ENCODE measurements at regions not wholly inside any gene's neighbourhood (a gene's known extent, or its start where the extent isn't known, plus 50 kb on each side); places are given as distances from the start of the nearest gene placed in this dataset.
"Not testable (repeated sequence)": the region's sequence is repeated elsewhere in the genome, so short reads cannot be mapped to it uniquely, and the experiment has no call there.

DNA sequence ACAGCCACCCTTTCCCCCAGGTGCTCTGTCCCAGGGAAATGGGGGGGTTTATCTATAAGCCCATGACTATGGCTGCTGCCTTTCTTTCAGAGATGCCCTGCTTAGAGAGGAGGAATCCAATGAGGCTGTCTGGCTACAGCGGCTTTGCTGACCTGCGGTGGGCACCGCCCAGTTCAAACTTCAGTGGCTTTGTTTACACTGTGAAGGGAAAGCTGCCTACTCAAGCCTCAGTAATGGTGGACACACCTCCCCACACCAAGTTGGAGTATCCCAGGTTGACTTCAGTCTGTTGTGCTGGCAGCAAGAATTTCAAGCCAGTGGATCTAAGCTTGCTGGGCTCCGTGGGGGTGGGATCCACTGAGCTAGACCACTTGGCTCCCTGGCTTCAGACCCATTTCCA lies 869.2 kb downstream of the SLC6A15 start:
- peak; percentile 36 for DNase-seq (ENCODE audit: low spot score)

GRCh38 chr12:84038242-84038641 lies 874.4 kb downstream of the SLC6A15 start:
- no peak for DNase-seq (ENCODE audit: low spot score)

GRCh38 chr12:84036912-84037311 lies 875.7 kb downstream of the SLC6A15 start:
- DNase-seq (ENCODE audit: low spot score), result no peak

- no peak for DNase-seq (ENCODE audit: low spot score)
Measured at GRCh38 chr12:84035766-84036165, 876.8 kb downstream of the SLC6A15 start.

- no peak for DNase-seq (ENCODE audit: low spot score)
Measured at GRCh38 chr12:84034871-84035270, 877.7 kb downstream of the SLC6A15 start.

- no peak for DNase-seq (ENCODE audit: low spot score)
Measured at GRCh38 chr12:84033162-84033561, 879.4 kb downstream of the SLC6A15 start.

GRCh38 chr12:84018556-84019179 lies 893.9 kb downstream of the SLC6A15 start:
- not testable (repeated sequence) for DNase-seq (ENCODE audit: low spot score)

- DNase-seq (ENCODE audit: low spot score), result no peak
Measured at GRCh38 chr12:84016956-84017355, 895.6 kb downstream of the SLC6A15 start.

GRCh38 chr12:83997423-83997822 lies 915.2 kb downstream of the SLC6A15 start:
- no peak for DNase-seq (ENCODE audit: low spot score)

- no peak for DNase-seq (ENCODE audit: low spot score)
Measured at GRCh38 chr12:83996671-83997070, 915.9 kb downstream of the SLC6A15 start.

GRCh38 chr12:83985084-83985483 lies 927.5 kb downstream of the SLC6A15 start:
- no peak for DNase-seq (ENCODE audit: low spot score)

- DNase-seq (ENCODE audit: low spot score), result no peak
Measured at GRCh38 chr12:83980398-83980797, 932.2 kb downstream of the SLC6A15 start.

GRCh38 chr12:83979785-83980184 lies 932.8 kb downstream of the SLC6A15 start:
- no peak for DNase-seq (ENCODE audit: low spot score)

DNA sequence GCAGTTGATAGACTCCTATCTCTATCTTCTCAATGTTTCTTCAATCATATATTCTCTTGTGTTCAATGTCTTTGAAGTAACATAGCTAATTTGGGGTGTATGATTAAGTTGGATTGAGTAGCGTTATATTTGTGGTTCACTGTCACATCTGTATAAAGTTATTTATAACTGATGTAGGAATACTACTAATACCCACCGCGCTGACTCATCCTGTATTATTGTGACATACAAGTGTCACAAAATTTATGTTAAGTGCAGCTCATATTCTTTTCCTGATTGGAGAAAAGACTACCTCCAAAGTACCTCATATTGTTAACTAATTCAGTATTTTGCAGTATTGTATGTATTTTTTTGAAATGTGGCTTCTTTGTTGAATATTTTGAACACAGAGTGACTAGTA lies 940.8 kb downstream of the SLC6A15 start:
- DNase-seq (ENCODE audit: low spot score), result no peak

DNA sequence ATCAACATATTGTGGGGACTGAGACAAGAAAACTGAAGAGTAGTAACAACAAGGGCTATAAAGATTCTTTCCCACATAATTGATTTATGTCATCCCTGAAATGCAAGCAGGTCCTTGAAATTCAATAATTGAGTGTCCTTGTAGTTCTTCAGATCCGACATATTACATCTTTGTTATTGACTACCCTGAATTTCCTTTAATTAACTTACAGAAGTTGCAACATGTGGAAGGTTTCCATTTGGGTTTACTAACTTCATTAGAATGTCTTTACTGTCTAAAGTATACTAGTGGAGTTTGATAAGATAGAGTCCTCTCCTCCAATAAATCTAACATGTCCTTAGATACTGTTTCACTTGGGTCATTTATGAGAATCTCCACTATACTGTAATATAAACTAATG lies 951.8 kb downstream of the SLC6A15 start:
- no peak for DNase-seq (ENCODE audit: low spot score)

DNA sequence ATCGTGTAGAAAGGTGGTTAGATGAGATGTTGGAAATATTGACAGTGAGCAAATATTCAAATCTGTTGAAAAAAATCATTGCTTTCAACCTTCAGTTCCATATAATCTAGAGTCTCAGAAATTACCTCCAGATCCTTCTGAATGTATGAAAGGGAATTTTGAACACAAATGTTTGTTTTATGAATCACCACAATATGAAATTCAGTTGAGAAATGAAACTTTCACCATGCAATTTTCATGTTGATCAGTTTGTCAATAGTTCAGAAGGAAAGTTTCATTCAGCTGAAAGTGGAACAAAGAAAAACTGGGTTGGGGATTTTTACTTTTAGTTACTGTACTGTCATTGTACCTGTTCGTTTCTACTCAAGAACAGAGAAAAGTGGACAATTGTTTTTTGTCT lies 953.6 kb downstream of the SLC6A15 start:
- no peak for DNase-seq (ENCODE audit: low spot score)

GRCh38 chr12:83954956-83955601 lies 957.5 kb downstream of the SLC6A15 start:
- DNase-seq (ENCODE audit: low spot score), result no peak

GRCh38 chr12:83954071-83954789 lies 958.4 kb downstream of the SLC6A15 start:
- no peak for DNase-seq (ENCODE audit: low spot score)

DNA sequence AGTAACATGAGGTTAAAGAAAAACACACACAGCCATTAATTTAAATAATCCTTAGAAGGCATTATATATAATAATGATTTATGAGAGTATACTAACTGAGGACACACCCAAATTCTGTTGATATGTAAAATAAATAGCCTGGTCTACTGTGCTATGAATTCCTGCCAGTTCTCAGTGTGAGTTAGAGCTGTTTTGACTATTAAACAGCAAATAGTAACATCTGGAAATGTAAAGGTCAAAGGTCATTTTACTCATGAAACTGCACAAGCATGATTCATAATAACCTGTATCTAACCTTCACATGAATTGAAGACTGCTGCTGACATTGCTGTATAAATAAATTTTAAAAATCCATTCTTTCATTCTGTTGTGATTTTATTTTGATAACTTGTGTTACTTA lies 966.7 kb downstream of the SLC6A15 start:
- DNase-seq (ENCODE audit: low spot score), result peak; percentile 32

DNA sequence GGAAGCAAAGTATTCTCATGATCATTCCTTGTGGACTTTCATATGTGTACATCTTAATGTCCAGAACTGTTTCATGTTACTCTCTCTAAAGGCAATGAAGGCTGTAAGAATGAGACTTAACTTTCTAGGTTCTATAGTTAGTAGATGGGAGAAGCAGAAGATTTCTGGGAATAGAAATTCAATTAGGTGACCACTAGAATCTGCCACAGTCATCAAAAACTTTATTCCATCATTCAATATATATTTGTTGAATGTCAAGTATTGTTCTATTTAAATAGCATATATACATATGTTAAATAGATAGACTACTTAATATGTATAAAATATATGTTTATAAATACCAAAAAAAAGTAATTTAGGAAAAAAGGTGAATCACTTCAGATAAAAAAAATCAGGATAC lies 972.9 kb downstream of the SLC6A15 start:
- no peak for DNase-seq (ENCODE audit: low spot score)

DNA sequence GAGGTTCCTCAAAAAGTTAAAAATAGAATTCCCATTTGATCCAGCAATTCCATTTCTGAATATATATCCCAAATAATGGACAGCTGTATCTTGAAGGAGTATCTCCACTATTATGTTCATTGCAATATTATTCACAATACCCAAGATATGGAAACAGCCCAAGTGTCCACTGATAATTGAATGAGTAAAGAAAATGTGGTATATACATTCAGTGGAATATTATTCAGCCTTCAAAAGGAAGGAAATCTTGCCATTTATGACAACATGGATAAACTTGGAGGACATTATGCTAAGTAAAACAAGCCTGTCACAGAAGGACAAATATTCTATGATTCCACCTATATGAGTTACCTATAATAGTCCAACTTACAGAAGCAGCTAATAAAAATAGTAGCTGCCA lies 979.0 kb downstream of the SLC6A15 start:
- DNase-seq (ENCODE audit: low spot score), result no peak

DNA sequence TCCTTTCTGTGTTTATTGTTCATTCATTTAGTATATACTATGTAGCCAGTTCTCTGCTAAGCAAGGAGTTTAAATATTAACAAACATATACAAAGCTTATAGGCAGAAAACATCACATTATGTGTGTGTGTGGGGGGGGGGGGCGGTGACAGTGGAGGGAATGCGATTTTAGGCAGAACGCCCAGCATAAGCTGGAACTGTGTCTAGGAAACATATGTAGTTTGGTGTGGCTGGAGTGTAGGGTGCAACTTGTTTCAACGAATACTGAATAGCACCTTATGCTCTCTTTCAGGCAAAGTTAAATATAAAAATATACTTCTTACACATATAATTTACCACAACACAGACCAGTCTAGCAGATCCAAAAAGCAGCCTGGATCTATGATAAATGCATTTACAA lies 980.6 kb downstream of the SLC6A15 start:
- DNase-seq (ENCODE audit: low spot score), result no peak

DNA sequence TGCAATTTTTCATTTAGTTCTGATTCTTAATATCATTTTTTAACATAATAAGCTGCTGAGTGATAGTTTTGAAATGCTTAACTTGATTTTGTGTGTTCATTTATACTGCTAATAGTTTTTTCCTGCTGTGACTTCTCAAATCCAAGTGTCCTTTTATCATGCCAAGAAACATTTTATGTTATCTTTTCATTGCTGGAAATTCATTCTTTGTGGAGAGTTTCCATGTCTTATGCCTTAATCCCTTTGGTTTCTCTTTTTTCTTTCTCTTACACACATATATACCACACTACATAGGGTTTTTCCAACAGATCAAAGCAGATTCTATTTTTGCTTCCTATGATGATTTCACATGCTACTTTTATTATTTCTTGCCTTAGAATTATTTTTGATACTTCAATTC lies 981.1 kb downstream of the SLC6A15 start:
- DNase-seq (ENCODE audit: low spot score), result no peak
